ENCODE measurements at regions not wholly inside any gene's neighbourhood (a gene's known extent, or its start where the extent isn't known, plus 50 kb on each side); places are given as distances from the start of the nearest gene placed in this dataset.

DNA sequence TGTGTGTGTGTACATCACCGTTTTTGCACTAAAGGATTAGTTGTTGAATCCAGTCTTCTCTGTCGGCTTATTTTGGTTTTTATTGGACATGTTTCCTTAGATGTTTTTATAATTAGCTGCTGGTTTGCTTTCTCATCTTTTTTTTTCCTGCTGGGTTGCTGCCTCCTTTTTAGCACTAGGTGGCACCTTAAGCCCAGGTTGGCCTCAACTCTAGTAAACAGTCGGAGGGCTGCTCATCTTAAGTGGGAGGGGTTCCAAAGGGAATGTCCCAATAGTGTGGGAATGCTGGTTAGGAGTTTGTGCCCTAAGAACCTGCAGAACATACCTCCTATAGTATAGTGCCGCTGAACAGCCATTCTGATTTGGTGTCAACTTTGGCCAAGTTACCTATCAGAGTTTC lies 570.1 kb upstream of the CXADR start:
- no peaks in the 10 kb centered on the region for H3K4me1 ChIP-seq (ENCODE audit: insufficient read depth)
- no peaks in the 10 kb centered on the region for H3K4me1 Mint-ChIP-seq
- no peaks in the 10 kb centered on the region for H3K36me3 ChIP-seq (ENCODE audit: insufficient read depth)
- no peak overlapping the region for H3K4me2 ChIP-seq
- H3K27me3 Mint-ChIP-seq (ENCODE audit: insufficient read depth, low read depth, poor library complexity), result peaks cover 2% of the 10 kb centered on the region
- no peak overlapping the region for H3K4me3 ChIP-seq
- peaks cover 5% of the 10 kb centered on the region; the same call in 2 of the 3 replicates for H3K36me3 Mint-ChIP-seq (ENCODE audit: low read depth)
- no peaks in the 10 kb centered on the region for H3K79me2 ChIP-seq (replicated peaks; ENCODE audit: insufficient read depth)
- H3F3A ChIP-seq (replicated peaks; ENCODE audit: low read depth), result no peaks in the 10 kb centered on the region
- peaks cover 11% of the 10 kb centered on the region; the same call in 2 of the 3 replicates for H3K9me3 Mint-ChIP-seq
- H3K27ac Mint-ChIP-seq, result no peak overlapping the region
- TF ChIP-seq ZNF462 (CRISPR knock-in tag; IDR thresholded peaks at IDR 0.05) (no peak), ZNF114 (CRISPR knock-in tag; IDR thresholded peaks at IDR 0.05) (no peak), CREB1 (CRISPR knock-in tag; IDR thresholded peaks at IDR 0.05; ENCODE audit: low read depth) (no peak), CTCF (conservative IDR thresholded peaks at IDR 0.05; ENCODE audit: low read depth in 2 of 2) (peak; percentile 82 to 84), STAT1 (IDR thresholded peaks at IDR 0.05; ENCODE audit: unreplicated experiment) (no peak), NANOG (IDR thresholded peaks at IDR 0.05; ENCODE audit: borderline replicate concordance) (no peak)
- no peaks in the 10 kb centered on the region for H4K20me1 ChIP-seq (replicated peaks; ENCODE audit: insufficient read depth)
- no peak overlapping the region for H3K4me3 Mint-ChIP-seq
- no peaks in the 10 kb centered on the region for H3K27me3 ChIP-seq (ENCODE audit: insufficient read depth)
- H3K9me2 ChIP-seq (ENCODE audit: insufficient read depth), result peaks cover 7% of the 10 kb centered on the region; the same call in 1 of the 2 replicates
- 0 out of 2 replicates have a peak overlapping the region, but pooled peaks have one; percentile 11 for H2AFZ ChIP-seq
- peak; percentile 93 for DNase-seq (ENCODE audit: low spot score)
- H3K27ac ChIP-seq (ENCODE audit: low read depth), result no peak overlapping the region
- peak; percentile 97 for ATAC-seq

Measured in GM23338 (cell line).